Skeletal muscle satellite cell (primary cell): ENCODE measurements at regions not wholly inside any gene's neighbourhood (a gene's known extent, or its start where the extent isn't known, plus 50 kb on each side); places are given as distances from the start of the nearest gene placed in this dataset.
"Not testable (repeated sequence)": the region's sequence is repeated elsewhere in the genome, so short reads cannot be mapped to it uniquely, and the experiment has no call there.

Source experiments
- H3K27me3 ChIP-seq: 2 replicates; pipeline ENCODE4 v1.7.0; 2013; ENCODE audit warnings: low read length; ENCODE audit not compliant: control insufficient read depth, insufficient read depth
- H3K36me3 ChIP-seq: 2 replicates; pipeline ENCODE4 v1.7.0; 2013; ENCODE audit warnings: mild to moderate bottlenecking, control low read depth, low read length; ENCODE audit not compliant: insufficient read depth
- H3K4me1 ChIP-seq: 2 replicates; pipeline ENCODE4 v1.7.0; 2013; ENCODE audit warnings: low read length; ENCODE audit not compliant: control insufficient read depth, insufficient read depth
- H3K4me2 ChIP-seq: 2 replicates; pipeline ENCODE4 v1.7.0; 2013; ENCODE audit warnings: mild to moderate bottlenecking, low read length
- H3K4me3 ChIP-seq: 2 replicates; pipeline ENCODE4 v1.7.0; 2013; ENCODE audit warnings: low read length
- H3K9ac ChIP-seq: 2 replicates; pipeline ENCODE4 v1.7.0; 2013; ENCODE audit warnings: mild to moderate bottlenecking, low read depth, low read length, moderate library complexity
- H3K9me3 ChIP-seq: replicated peaks from 2 replicates; pipeline ENCODE4 v1.7.0; 2013; ENCODE audit warnings: mild to moderate bottlenecking, control low read depth, low read length

DNA sequence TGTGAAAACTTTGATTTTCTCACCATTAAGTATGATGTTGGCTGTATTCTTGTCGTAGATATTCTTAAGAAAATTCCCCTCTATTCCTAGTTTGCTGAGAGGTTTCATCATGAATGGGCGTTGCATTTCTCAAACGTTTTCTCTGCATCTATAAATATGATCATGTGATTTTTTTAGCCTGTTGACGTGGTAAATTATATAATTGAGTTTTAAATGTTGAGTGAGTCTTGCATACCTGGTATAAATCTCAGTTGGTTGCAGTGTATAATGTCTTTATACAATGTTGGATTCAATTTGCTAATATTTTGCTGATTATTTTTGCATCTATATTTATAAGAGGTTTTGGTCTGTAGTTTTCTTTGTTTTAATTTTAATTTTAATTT lies 405.9 kb upstream of the MIS18BP1 start:
- no peak overlapping the region for H3K9ac ChIP-seq
- H3K36me3 ChIP-seq: no peaks in the 10 kb centered on the region
- no peaks in the 10 kb centered on the region for H3K9me3 ChIP-seq
- H3K4me1 ChIP-seq: no peaks in the 10 kb centered on the region
- no peak overlapping the region for H3K4me2 ChIP-seq
- H3K4me3 ChIP-seq: no peak overlapping the region
- H3K27me3 ChIP-seq: no peaks in the 10 kb centered on the region

DNA sequence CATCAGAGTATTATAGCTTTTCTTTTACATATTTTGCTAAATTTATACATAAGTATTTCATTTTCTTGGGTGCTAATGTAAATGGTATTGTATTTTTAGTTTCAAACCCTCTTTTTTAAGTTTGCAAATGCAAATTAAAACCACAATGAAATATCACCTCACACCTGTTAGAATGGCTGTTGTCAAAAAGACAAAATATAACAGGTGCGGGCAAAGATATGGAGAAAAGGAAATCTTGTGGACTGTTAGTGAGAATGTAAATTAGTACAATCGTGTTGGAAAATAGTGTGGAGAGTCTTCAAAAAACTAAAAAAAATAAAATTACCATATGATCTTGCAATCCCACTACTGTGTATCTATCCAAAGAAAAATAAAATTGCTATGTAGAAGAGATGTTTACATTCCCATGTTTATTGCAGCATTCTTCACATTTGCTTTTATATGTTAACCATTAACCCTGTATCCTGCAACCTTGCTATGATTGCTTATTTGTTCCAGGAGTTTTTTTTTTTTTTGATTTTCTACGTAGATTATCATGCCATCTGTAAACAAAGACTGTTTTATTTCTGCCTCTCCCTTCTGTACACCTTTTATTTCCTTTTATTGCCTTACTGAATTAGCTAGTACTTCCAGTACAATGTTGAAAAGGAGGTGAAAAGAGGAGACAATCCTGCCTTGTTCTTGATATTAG lies 405.4 kb upstream of the MIS18BP1 start:
- Histone ChIP-seq H3K9ac (no peak overlapping the region), H3K36me3 (no peaks in the 10 kb centered on the region), H3K4me1 (no peaks in the 10 kb centered on the region), H3K27me3 (no peaks in the 10 kb centered on the region), H3K4me2 (no peak overlapping the region), H3K9me3 (no peaks in the 10 kb centered on the region), H3K4me3 (no peak overlapping the region)

DNA sequence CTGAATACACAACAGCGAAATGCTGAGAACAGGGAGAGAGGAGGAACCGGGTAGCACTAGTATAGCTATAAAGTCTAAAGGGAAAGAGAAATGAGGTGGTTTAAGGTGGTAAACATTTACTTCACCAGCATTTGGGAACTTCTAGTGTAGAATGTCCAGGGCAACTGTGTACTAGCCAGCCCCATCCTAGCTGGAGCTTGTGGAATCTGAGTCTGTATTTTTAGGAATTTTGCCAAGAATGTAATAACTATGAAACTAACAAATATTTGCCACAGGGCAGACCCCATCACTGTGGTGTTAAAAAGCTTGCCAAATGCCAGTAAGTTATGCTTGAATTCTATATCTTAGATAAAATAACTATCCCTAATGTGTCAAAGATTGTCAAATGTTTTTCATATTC lies 398.9 kb upstream of the MIS18BP1 start:
- no peaks in the 10 kb centered on the region for H3K4me1 ChIP-seq
- H3K9me3 ChIP-seq: no peaks in the 10 kb centered on the region
- H3K9ac ChIP-seq: no peak overlapping the region
- no peaks in the 10 kb centered on the region for H3K27me3 ChIP-seq
- H3K4me2 ChIP-seq: no peak overlapping the region
- H3K4me3 ChIP-seq: no peak overlapping the region
- no peaks in the 10 kb centered on the region for H3K36me3 ChIP-seq

GRCh38 chr14:45650754-45651153 lies 397.8 kb upstream of the MIS18BP1 start:
- no peak overlapping the region for H3K9ac ChIP-seq
- no peak overlapping the region for H3K4me2 ChIP-seq
- H3K9me3 ChIP-seq: no peaks in the 10 kb centered on the region
- no peaks in the 10 kb centered on the region for H3K4me1 ChIP-seq
- H3K36me3 ChIP-seq: no peaks in the 10 kb centered on the region
- H3K27me3 ChIP-seq: no peaks in the 10 kb centered on the region
- H3K4me3 ChIP-seq: no peak overlapping the region

DNA sequence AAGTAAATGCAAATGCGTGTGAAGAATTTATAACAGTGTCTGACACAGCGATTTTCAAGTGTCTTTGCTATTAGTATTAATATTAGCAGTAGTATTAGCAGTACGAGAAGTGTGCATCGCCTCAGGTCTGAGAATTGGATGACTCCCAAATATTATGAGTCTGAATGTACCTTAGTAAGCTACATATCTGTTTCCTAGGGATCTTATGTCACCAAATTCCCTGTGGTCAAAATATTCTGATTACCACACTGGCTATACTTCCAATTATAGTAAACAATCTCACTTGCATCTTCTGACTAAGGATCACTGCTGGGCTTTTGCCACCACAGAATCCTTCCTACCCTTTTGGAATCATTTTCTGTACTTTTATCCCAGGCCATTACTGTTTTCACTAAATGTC lies 396.0 kb upstream of the MIS18BP1 start:
- H3K9me3 ChIP-seq: no peaks in the 10 kb centered on the region
- H3K4me3 ChIP-seq: no peak overlapping the region
- no peak overlapping the region for H3K9ac ChIP-seq
- no peaks in the 10 kb centered on the region for H3K27me3 ChIP-seq
- no peaks in the 10 kb centered on the region for H3K36me3 ChIP-seq
- no peaks in the 10 kb centered on the region for H3K4me1 ChIP-seq
- H3K4me2 ChIP-seq: no peak overlapping the region

DNA sequence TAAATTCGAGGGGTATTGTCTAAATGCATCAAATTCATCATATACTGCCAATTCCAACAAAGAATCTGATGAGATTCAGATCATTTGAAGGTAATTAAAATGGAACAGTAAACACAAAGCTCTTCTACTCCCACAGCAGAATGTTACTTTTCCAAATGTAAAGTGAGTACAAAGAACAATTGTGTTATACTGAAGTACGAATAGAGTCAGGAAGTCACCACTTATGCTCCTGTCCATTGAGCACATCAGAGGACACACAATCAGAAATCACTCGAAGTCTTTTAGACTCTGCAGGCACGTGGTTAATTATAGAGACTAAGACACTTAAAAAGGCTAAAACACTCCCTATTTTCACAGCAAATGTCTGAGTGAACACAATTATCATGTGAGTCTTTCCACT lies 388.5 kb upstream of the MIS18BP1 start:
- no peaks in the 10 kb centered on the region for H3K9me3 ChIP-seq
- H3K4me2 ChIP-seq: no peak overlapping the region
- H3K4me1 ChIP-seq: no peaks in the 10 kb centered on the region
- H3K36me3 ChIP-seq: no peaks in the 10 kb centered on the region
- no peak overlapping the region for H3K4me3 ChIP-seq
- H3K27me3 ChIP-seq: no peaks in the 10 kb centered on the region
- no peak overlapping the region for H3K9ac ChIP-seq

DNA sequence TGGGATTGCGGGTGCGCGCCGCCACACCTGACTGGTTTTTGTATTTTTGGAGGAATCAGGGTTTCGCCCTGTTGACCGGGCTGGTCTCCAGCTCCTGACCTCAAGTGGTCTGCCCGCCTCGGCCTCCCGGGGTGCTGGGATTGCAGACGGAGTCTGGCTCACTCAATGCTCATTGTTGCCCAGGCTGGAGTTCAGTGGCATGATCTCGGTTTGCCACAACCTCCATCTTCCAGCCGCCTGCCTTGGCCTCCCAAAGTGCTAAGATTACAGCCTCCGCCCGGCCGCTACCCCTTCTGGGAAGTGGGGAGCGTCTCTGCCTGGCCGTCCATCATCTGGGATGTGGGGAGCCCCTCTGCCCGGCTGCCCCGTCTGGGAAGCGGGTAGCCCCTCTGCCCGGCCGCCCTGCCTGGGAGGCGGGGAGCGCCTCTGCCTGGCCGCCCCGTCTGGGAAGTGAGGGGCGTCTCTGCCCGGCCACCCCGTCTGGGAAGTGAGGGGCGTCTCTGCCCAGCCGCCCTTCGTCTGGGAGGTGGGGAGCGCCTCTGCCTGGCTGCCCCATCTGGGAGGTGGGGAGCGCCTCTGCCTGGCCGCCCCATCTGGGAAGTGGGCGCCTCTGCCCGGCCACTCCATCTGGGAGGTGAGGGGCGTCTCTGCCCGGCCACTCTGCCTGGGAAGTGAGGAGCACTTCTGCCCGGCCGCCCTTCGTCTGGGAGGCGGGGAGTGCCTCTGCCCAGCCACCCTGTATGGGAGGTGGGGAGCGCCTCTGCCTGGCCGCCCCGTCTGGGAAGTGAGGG lies 381.8 kb upstream of the MIS18BP1 start:
- H3K27me3 ChIP-seq, H3K4me2 ChIP-seq, H3K4me1 ChIP-seq, H3K4me3 ChIP-seq, H3K9ac ChIP-seq, H3K9me3 ChIP-seq, H3K36me3 ChIP-seq: not testable (repeated sequence)

GRCh38 chr14:45633220-45633984 lies 380.4 kb upstream of the MIS18BP1 start:
- H3K36me3 ChIP-seq: no peaks in the 10 kb centered on the region
- H3K4me2 ChIP-seq: no peak overlapping the region
- H3K4me3 ChIP-seq: no peak overlapping the region
- no peaks in the 10 kb centered on the region for H3K4me1 ChIP-seq
- no peaks in the 10 kb centered on the region for H3K27me3 ChIP-seq
- no peak overlapping the region for H3K9ac ChIP-seq
- H3K9me3 ChIP-seq: no peaks in the 10 kb centered on the region

GRCh38 chr14:45621731-45622130 lies 368.7 kb upstream of the MIS18BP1 start:
- Histone ChIP-seq H3K36me3 (no peaks in the 10 kb centered on the region), H3K4me3 (no peak overlapping the region), H3K4me1 (no peaks in the 10 kb centered on the region), H3K9me3 (no peaks in the 10 kb centered on the region), H3K4me2 (no peak overlapping the region), H3K27me3 (no peaks in the 10 kb centered on the region), H3K9ac (no peak overlapping the region)

- Histone ChIP-seq H3K36me3 (no peaks in the 10 kb centered on the region), H3K4me1 (no peaks in the 10 kb centered on the region), H3K4me2 (no peak overlapping the region), H3K9ac (no peak overlapping the region), H3K9me3 (no peaks in the 10 kb centered on the region), H3K27me3 (no peaks in the 10 kb centered on the region), H3K4me3 (no peak overlapping the region)
Measured at GRCh38 chr14:45619831-45620230, 366.8 kb upstream of the MIS18BP1 start.

GRCh38 chr14:45610318-45610717 lies 357.3 kb upstream of the MIS18BP1 start:
- no peak overlapping the region for H3K4me2 ChIP-seq

More at GRCh38 chr14:45610318-45610717, 357.3 kb upstream of the MIS18BP1 start:
- no peak overlapping the region for H3K4me3 ChIP-seq
- no peaks in the 10 kb centered on the region for H3K27me3 ChIP-seq
- no peak overlapping the region for H3K9ac ChIP-seq
- no peaks in the 10 kb centered on the region for H3K9me3 ChIP-seq
- no peaks in the 10 kb centered on the region for H3K36me3 ChIP-seq
- no peaks in the 10 kb centered on the region for H3K4me1 ChIP-seq
